Pancreas (tissue), 10 donors: ENCODE measurements at regions not wholly inside any gene's neighbourhood (a gene's known extent, or its start where the extent isn't known, plus 50 kb on each side); places are given as distances from the start of the nearest gene placed in this dataset.

Experiments
- ATAC-seq, 4 donors: fragments of 200-7000 bp; cut with Tn5 transposase; one replicate each; pipeline versions ENCODE4 v1.8.0 to v1.9.1; 2020; ENCODE audit warnings: mild to moderate bottlenecking in 4 of 4, moderate library complexity in 4 of 4
- DNase-seq, 6 donors: peaks; one replicate each; pipeline ENCODE4 v3.0.0-alpha.2; 2020
- FAIRE-seq: peaks from 2 replicates; lab custom pipeline; 2012; peaks lifted over from hg19 to GRCh38; lab: Jason Lieb, UNC
- H3K27ac ChIP-seq, 4 donors: fragments of 200-600 bp; sonication (generic); 1 replicate in 3 of 4; 2 replicates in 1 of 4; pipeline versions ENCODE4 v1.5.0 to v1.8.0; 2020
- H3K27me3 ChIP-seq, 4 donors: fragments of 200-600 bp; one replicate each; pipeline ENCODE4 v1.8.0; 2021
- H3K36me3 ChIP-seq, 3 donors: fragments of 200-600 bp; sonication (generic) in 1 of 3; one replicate each; pipeline versions ENCODE4 v1.5.0 to v1.8.0; 2020 to 2021
- H3K4me1 ChIP-seq, 3 donors: fragments of 200-600 bp; one replicate each; pipeline ENCODE4 v1.8.0; 2021
- H3K4me3 ChIP-seq, 4 donors: fragments of 200-600 bp; sonication (generic) in 2 of 4; one replicate each; pipeline versions ENCODE4 v1.5.0 to v1.8.0; 2020 to 2021
- H3K9me3 ChIP-seq, 4 donors: fragments of 200-600 bp; one replicate each; pipeline ENCODE4 v1.8.0; 2021
- CTCF ChIP-seq, 4 donors: fragments of 200-600 bp; sonication (generic) in 3 of 4; IDR thresholded peaks; one replicate each; pipeline versions ENCODE4 v1.5.0 to v1.8.0; 2021; ENCODE audit warnings: antibody characterized with exemption in 4 of 4
- WGBS, 2 donors: extraction: QIAGEN DNeasy Blood & Tissue Kit; methylation state at CpG; one replicate each; pipeline ENCODE4 v1.1.7; 2013; 5-methylcytosine and 5-hydroxymethylcytosine counted together
- intact Hi-C, 3 donors: fragments of 100-400 bp; cut with DNase I; formaldehyde crosslinking; loops; one replicate each; pipeline versions ENCODE4 v1.11.1 to v1.14.2; 2022
- donor health status: healthy with polysubstance abuse.
- donor health status: DM: no; HTN: no; CAD: no; lungs with moderate emphysema.
- donor health status: DM: no; HTN: no; CAD: no.
- donor health status: control.
- donor health status: control.
- donor health status: Bipolar disorder and iron deficiency.
- donor health status: DM: yes; HTN: yes; CAD: no.
- donor health status: DM: no; HTN: no; CAD: no.
- donor health status: DM: no; HTN: no; CAD: no.
- donor health status: DM: yes; HTN: yes; CAD: no.

GRCh38 chr13:107847406-107847805, 367.9 kb downstream of the LIG4 start:
- ATAC-seq (no peak), DNase-seq (no peak), FAIRE-seq (no peak)
- 60 to 63% methylated on average over 5 of the region's 5 CpGs for WGBS, 2 donors
- Histone ChIP-seq H3K27ac (no peak overlapping the region), H3K9me3 (no peaks in the 10 kb centered on the region), H3K4me1 (no peaks in the 10 kb centered on the region), H3K27me3 (peaks cover 0 to under 1% (median 0%) of the 10 kb centered on the region in 4 donors), H3K4me3 (no peak overlapping the region), H3K36me3 (no peaks in the 10 kb centered on the region)
- no peak for TF ChIP-seq CTCF (IDR thresholded peaks at IDR 0.05)
- intact Hi-C loops = no loop called here

GRCh38 chr13:107846642-107847041, 368.7 kb downstream of the LIG4 start:
- ATAC-seq (no peak), DNase-seq (no peak), FAIRE-seq (no peak)
- intact Hi-C loops = no loop called here
- Histone ChIP-seq H3K4me1 (no peaks in the 10 kb centered on the region), H3K36me3 (no peaks in the 10 kb centered on the region), H3K4me3 (no peak overlapping the region), H3K27ac (no peak overlapping the region), H3K27me3 (peaks cover 0 to 8% (median 0%) of the 10 kb centered on the region in 4 donors), H3K9me3 (no peaks in the 10 kb centered on the region)
- WGBS, 2 donors = 44 to 62% methylated on average over 1 of the region's 1 CpG
- TF ChIP-seq CTCF (IDR thresholded peaks at IDR 0.05) = no peak

- intact Hi-C loops = no loop called here
- no peak for FAIRE-seq
- TF ChIP-seq CTCF (IDR thresholded peaks at IDR 0.05) = no peak
Measured at GRCh38 chr13:107845911-107846310, 369.4 kb downstream of the LIG4 start.

GRCh38 chr13:107843681-107844080, 371.7 kb downstream of the LIG4 start:
- DNase-seq = no peak
- peaks cover 0 to 8% (median 0%) of the 10 kb centered on the region in 4 donors for H3K27me3 ChIP-seq
- TF ChIP-seq CTCF (IDR thresholded peaks at IDR 0.05) = no peak
- H3K4me3 ChIP-seq = no peak overlapping the region
- no peak overlapping the region for H3K27ac ChIP-seq
- no peaks in the 10 kb centered on the region for H3K9me3 ChIP-seq
- H3K4me1 ChIP-seq = no peaks in the 10 kb centered on the region
- intact Hi-C loops = no loop called here
- 52 to 68% methylated on average over 3 of the region's 3 CpGs for WGBS, 2 donors
- no peaks in the 10 kb centered on the region for H3K36me3 ChIP-seq
- FAIRE-seq = no peak
- no peak for ATAC-seq

More at GRCh38 chr13:107845911-107846310, 369.4 kb downstream of the LIG4 start:
- Histone ChIP-seq H3K27me3 (peaks cover 0 to 8% (median 0%) of the 10 kb centered on the region in 4 donors), H3K4me1 (no peaks in the 10 kb centered on the region), H3K4me3 (no peak overlapping the region), H3K36me3 (no peaks in the 10 kb centered on the region), H3K27ac (no peak overlapping the region), H3K9me3 (no peaks in the 10 kb centered on the region)
- DNase-seq = no peak
- ATAC-seq = no peak
- WGBS, 2 donors = 73% methylated on average over 3 of the region's 3 CpGs

GRCh38 chr13:107843281-107843680, 372.1 kb downstream of the LIG4 start:
- Histone ChIP-seq H3K27ac (no peak overlapping the region), H3K9me3 (no peaks in the 10 kb centered on the region), H3K4me1 (no peaks in the 10 kb centered on the region), H3K4me3 (no peak overlapping the region), H3K27me3 (peaks cover 0 to 8% (median 0%) of the 10 kb centered on the region in 4 donors), H3K36me3 (no peaks in the 10 kb centered on the region)
- ATAC-seq (no peak), DNase-seq (no peak), FAIRE-seq (no peak)
- no peak for TF ChIP-seq CTCF (IDR thresholded peaks at IDR 0.05)
- 74 to 77% methylated on average over 4 of the region's 4 CpGs for WGBS, 2 donors
- intact Hi-C loops = no loop called here
